IMR-90 (cell line): ENCODE measurements at regions not wholly inside any gene's neighbourhood (a gene's known extent, or its start where the extent isn't known, plus 50 kb on each side); places are given as distances from the start of the nearest gene placed in this dataset.

Experiments
- ATAC-seq: fragments of 200-7000 bp; cut with Tn5 transposase; 2 replicates; pipeline ENCODE4 v1.9.1; 2020; ENCODE audit warnings: low read depth, mild to moderate bottlenecking, moderate library complexity
- BruUV-seq: library from RNA; stranded (reverse); fragments of 400-500 nt; replicated peaks from 2 replicates; lab custom pipeline; 2021; lab: Mats Ljungman, UMichigan
- CTCF ChIA-PET: fragments of 300-600 bp; formaldehyde crosslinking; extraction: SDS; loops from one replicate; lab custom pipeline; 2021; ENCODE audit warnings: antibody characterized with exemption; lab: Yijun Ruan, JAX
- POLR2A ChIA-PET: fragments of 300-600 bp; sonication (Branson Sonifier 250); formaldehyde crosslinking; loops from one replicate; lab custom pipeline; 2022; ENCODE audit warnings: antibody characterized with exemption; ENCODE audit not compliant: unreplicated experiment; lab: Charles Lee
- DNase-seq: peaks from one replicate; pipeline ENCODE4 v3.0.0; 2013
- H2AFZ ChIP-seq: replicated peaks from 2 replicates; pipeline ENCODE3; 2013; ENCODE audit warnings: low read length, mild to moderate bottlenecking; ENCODE audit not compliant: poor library complexity
- H2AK5ac ChIP-seq: 2 replicates; pipeline ENCODE4 v1.6.1; 2013; ENCODE audit warnings: low read depth, low read length, inconsistent platforms
- H2AK9ac ChIP-seq: replicated peaks from 2 replicates; pipeline ENCODE3; 2013; ENCODE audit warnings: mild to moderate bottlenecking, low read depth, low read length, moderate library complexity; ENCODE audit not compliant: poor library complexity
- H2BK120ac ChIP-seq: 2 replicates; pipeline ENCODE4 v1.6.1; 2013; ENCODE audit warnings: low read depth, low read length, inconsistent platforms
- H2BK15ac ChIP-seq: 3 replicates; pipeline ENCODE4 v1.6.1; 2013; ENCODE audit warnings: low read depth, low read length, inconsistent platforms
- H2BK20ac ChIP-seq: 2 replicates; pipeline ENCODE4 v1.6.1; 2013; ENCODE audit warnings: low read depth, mild to moderate bottlenecking, inconsistent platforms, low read length, moderate library complexity
- H2BK5ac ChIP-seq: 2 replicates; pipeline ENCODE4 v1.6.1; 2013; ENCODE audit warnings: mild to moderate bottlenecking, low read depth, low read length, inconsistent platforms; ENCODE audit not compliant: poor library complexity, severe bottlenecking
- H3K14ac ChIP-seq: replicated peaks from 2 replicates; pipeline ENCODE4 v1.6.1; 2013; ENCODE audit warnings: low read depth, low read length, inconsistent platforms
- H3K18ac ChIP-seq: 2 replicates; pipeline ENCODE4 v1.6.1; 2013; ENCODE audit warnings: low read depth, low read length, control low read depth
- H3K23ac ChIP-seq: 2 replicates; pipeline ENCODE4 v1.6.1; 2013; ENCODE audit warnings: low read depth, low read length, inconsistent platforms
- H3K27ac ChIP-seq: 2 replicates; pipeline ENCODE4 v1.5.1; 2013; ENCODE audit warnings: mild to moderate bottlenecking, control low read depth, low read length; ENCODE audit not compliant: insufficient read depth
- H3K27me3 ChIP-seq: 2 replicates; pipeline ENCODE4 v1.6.1; 2013; ENCODE audit warnings: low read length; ENCODE audit not compliant: control insufficient read depth, insufficient read depth
- H3K36me3 ChIP-seq: 2 replicates; pipeline ENCODE4 v1.6.1; 2013; ENCODE audit warnings: low read length, mixed read lengths; ENCODE audit not compliant: control insufficient read depth, insufficient read depth
- H3K4ac ChIP-seq: 2 replicates; pipeline ENCODE4 v1.6.1; 2013; ENCODE audit warnings: low read depth, low read length, inconsistent platforms
- H3K4me1 ChIP-seq: 2 replicates; pipeline ENCODE4 v1.6.1; 2013; ENCODE audit warnings: low read length, mixed read lengths; ENCODE audit not compliant: control insufficient read depth, insufficient read depth
- H3K4me2 ChIP-seq: 2 replicates; pipeline ENCODE4 v1.6.1; 2013; ENCODE audit warnings: low read depth, mild to moderate bottlenecking, control low read depth, low read length, moderate library complexity
- H3K4me3 ChIP-seq: 2 replicates; pipeline ENCODE4 v1.5.1; 2013; ENCODE audit warnings: low read depth, mild to moderate bottlenecking, control low read depth, low read length, moderate library complexity; ENCODE audit not compliant: insufficient read depth
- H3K56ac ChIP-seq: 2 replicates; pipeline ENCODE4 v1.6.1; 2013; ENCODE audit warnings: low read length, inconsistent platforms; ENCODE audit not compliant: insufficient read depth; ENCODE audit errors: extremely low read depth
- H3K79me1 ChIP-seq, 2 experiments: 2 replicates each; pipeline ENCODE4 v1.6.1; 2013; ENCODE audit warnings: low read length in 2 of 2, inconsistent platforms in 1 of 2, low read depth in 1 of 2
- H3K9ac ChIP-seq: 2 replicates; pipeline ENCODE4 v1.6.1; 2013; ENCODE audit warnings: low read depth, low read length, control low read depth
- H3K9me1 ChIP-seq: 2 replicates; pipeline ENCODE4 v1.6.1; 2013; ENCODE audit warnings: low read length, inconsistent platforms; ENCODE audit not compliant: insufficient read depth
- H3K9me3 ChIP-seq: 2 replicates; pipeline ENCODE4 v1.6.1; 2013; ENCODE audit warnings: low read length; ENCODE audit not compliant: control insufficient read depth, insufficient read depth
- H4K20me1 ChIP-seq: 2 replicates; pipeline ENCODE4 v1.6.1; 2013; ENCODE audit warnings: low read length, inconsistent platforms; ENCODE audit not compliant: insufficient read depth
- H4K5ac ChIP-seq: 2 replicates; pipeline ENCODE4 v1.6.1; 2013; ENCODE audit warnings: mild to moderate bottlenecking, low read depth, low read length, control low read depth
- H4K8ac ChIP-seq, 2 experiments: 2 replicates each; pipeline ENCODE4 v1.6.1; 2013; ENCODE audit warnings: low read depth in 2 of 2, low read length in 2 of 2, control low read depth in 1 of 2, inconsistent platforms in 1 of 2
- H4K91ac ChIP-seq: 2 replicates; pipeline ENCODE4 v1.6.1; 2013; ENCODE audit warnings: low read depth, low read length, inconsistent platforms; ENCODE audit not compliant: insufficient read depth
- BHLHE40 ChIP-seq: fragments of 150-350 bp; IDR thresholded peaks from 2 replicates; pipeline ENCODE4 v1.6.1; 2016; ENCODE audit warnings: mild to moderate bottlenecking, low read depth, low read length
- CEBPB ChIP-seq: IDR thresholded peaks from 2 replicates; pipeline ENCODE4 v1.6.1; 2012; ENCODE audit warnings: low read depth, low read length, improper control_type of control experiment
- CHD1 ChIP-seq: IDR thresholded peaks from 2 replicates; pipeline ENCODE4 v1.6.1; 2012; ENCODE audit warnings: low read depth, low read length, improper control_type of control experiment
- FOS ChIP-seq: fragments of 150-350 bp; IDR thresholded peaks from 2 replicates; pipeline ENCODE4 v1.6.1; 2016; ENCODE audit warnings: low read depth, low read length
- MAFK ChIP-seq: IDR thresholded peaks from 2 replicates; pipeline ENCODE4 v1.6.1; 2012; ENCODE audit warnings: low read depth, low read length, improper control_type of control experiment
- MAZ ChIP-seq: IDR thresholded peaks from 2 replicates; pipeline ENCODE4 v1.6.1; 2012; ENCODE audit warnings: low read depth, mild to moderate bottlenecking, low read length, improper control_type of control experiment, moderate library complexity, borderline replicate concordance
- MXI1 ChIP-seq: IDR thresholded peaks from 2 replicates; pipeline ENCODE4 v1.6.1; 2012; ENCODE audit warnings: low read depth, mild to moderate bottlenecking, low read length, moderate library complexity, borderline replicate concordance
- NFE2L2 ChIP-seq: fragments of 150-350 bp; IDR thresholded peaks from 2 replicates; pipeline ENCODE4 v1.6.1; 2016; ENCODE audit warnings: low read depth, mild to moderate bottlenecking, low read length
- POLR2A ChIP-seq: IDR thresholded peaks from 2 replicates; pipeline ENCODE4 v1.6.1; 2012; ENCODE audit warnings: mild to moderate bottlenecking, low read depth, low read length
- RAD21 ChIP-seq: IDR thresholded peaks from 2 replicates; pipeline ENCODE4 v1.6.1; 2012; ENCODE audit warnings: low read length, improper control_type of control experiment
- RCOR1 ChIP-seq: IDR thresholded peaks from 2 replicates; pipeline ENCODE4 v1.6.1; 2012; ENCODE audit warnings: mild to moderate bottlenecking, low read length, improper control_type of control experiment; ENCODE audit not compliant: insufficient replicate concordance
- RFX5 ChIP-seq: IDR thresholded peaks from 2 replicates; pipeline ENCODE4 v1.8.0; 2012; ENCODE audit warnings: low read depth, mild to moderate bottlenecking, low read length, moderate library complexity
- SMC3 ChIP-seq: fragments of 150-350 bp; IDR thresholded peaks from 2 replicates; pipeline ENCODE4 v1.6.1; 2016; ENCODE audit warnings: low read depth, mild to moderate bottlenecking, antibody characterized with exemption, low read length, moderate library complexity
- USF2 ChIP-seq: fragments of 150-350 bp; IDR thresholded peaks from 2 replicates; pipeline ENCODE4 v1.6.1; 2017; ENCODE audit warnings: mild to moderate bottlenecking, antibody characterized with exemption, low read length, low read depth
- WGBS, 2 experiments: methylation state at CpG; one replicate each; pipeline versions ENCODE4 v1.1.5 to v1.1.7; 2013; ENCODE audit warnings: missing lambda C conversion rate in 2 of 2; ENCODE audit not compliant: insufficient read length in 1 of 2; ENCODE audit errors: extremely low coverage in 2 of 2; 5-methylcytosine and 5-hydroxymethylcytosine counted together
- dilution Hi-C: fragments of 300-500 bp; cut with HindIII; formaldehyde crosslinking; loops from one replicate; pipeline ENCODE4 v1.14.3; 2018; ENCODE audit warnings: low sequenced_read_pairs; ENCODE audit not compliant: unreplicated experiment
- in situ Hi-C: fragments of 300-500 bp; cut with MboI; formaldehyde crosslinking; loops from 3 replicates; pipeline ENCODE4 v1.14.3; 2019; ENCODE audit warnings: low sequenced_read_pairs, inconsistent platforms, mixed read lengths
- intact Hi-C: fragments of 100-400 bp; cut with micrococcal nuclease; formaldehyde crosslinking; loops from 2 replicates; pipeline ENCODE4 v1.10.0; 2022
- TF ChIP-seq, protein P1 (sequence below): conservative IDR thresholded peaks from 2 replicates; pipeline ENCODE4 v1.5.1; 2012; ENCODE audit warnings: mild to moderate bottlenecking, low read depth, low read length, improper control_type of control experiment
- TF ChIP-seq, protein P2 (sequence below): fragments of 150-350 bp; IDR thresholded peaks from 2 replicates; pipeline ENCODE4 v1.6.1; 2016; ENCODE audit warnings: low read depth, mild to moderate bottlenecking, low read length, moderate library complexity, borderline replicate concordance

GRCh38 chr11:93268287-93269040, 62.1 kb upstream of the DEUP1 start:
- no TSS peak for BruUV-seq
- Histone ChIP-seq H3K56ac (no peak overlapping the region), H3K36me3 (no peaks in the 10 kb centered on the region), H2BK15ac (no peak overlapping the region), H3K79me1 (no peaks in the 10 kb centered on the region), H3K18ac (no peak overlapping the region), H3K23ac (no peak overlapping the region), H3K4me2 (no peak overlapping the region), H2AK9ac (no peak overlapping the region), H4K8ac (no peak overlapping the region), H4K5ac (no peak overlapping the region), H3K27me3 (no peaks in the 10 kb centered on the region), H2BK20ac (no peak overlapping the region), H3K4me1 (no peaks in the 10 kb centered on the region), H2BK5ac (no peak overlapping the region), H3K4me3 (no peak overlapping the region), H2AK5ac (no peak overlapping the region), H4K91ac (no peak overlapping the region), H3K9me3 (no peaks in the 10 kb centered on the region), H3K27ac (no peak overlapping the region), H2BK120ac (no peak overlapping the region), H2AFZ (no peak overlapping the region), H3K9me1 (no peaks in the 10 kb centered on the region), H3K4ac (no peak overlapping the region), H3K9ac (no peak overlapping the region), H3K14ac (no peak overlapping the region), H4K20me1 (no peaks in the 10 kb centered on the region)
- CTCF ChIA-PET, result interaction anchor here (1.1 kb wide), 1 partner anchor 28 kb away, joined by 3 read pairs; no protein-coding TSS in a partner anchor
- POLR2A ChIA-PET, result no interaction called here
- intact Hi-C loops (no loop called here), dilution Hi-C loops (no loop called here), in situ Hi-C loops (no loop called here)
- ATAC-seq (no peak), DNase-seq (no peak)
- no CpG with 5 or more reads among the region's 6 CpGs for WGBS, 2 experiments
- no peak for TF ChIP-seq MXI1
- no peak for TF ChIP-seq BHLHE40
- no peak for TF ChIP-seq MAFK
- no peak for TF ChIP-seq SMC3
- no peak for TF ChIP-seq MAZ
- TF ChIP-seq CHD1, result no peak
- TF ChIP-seq, protein P1, sequence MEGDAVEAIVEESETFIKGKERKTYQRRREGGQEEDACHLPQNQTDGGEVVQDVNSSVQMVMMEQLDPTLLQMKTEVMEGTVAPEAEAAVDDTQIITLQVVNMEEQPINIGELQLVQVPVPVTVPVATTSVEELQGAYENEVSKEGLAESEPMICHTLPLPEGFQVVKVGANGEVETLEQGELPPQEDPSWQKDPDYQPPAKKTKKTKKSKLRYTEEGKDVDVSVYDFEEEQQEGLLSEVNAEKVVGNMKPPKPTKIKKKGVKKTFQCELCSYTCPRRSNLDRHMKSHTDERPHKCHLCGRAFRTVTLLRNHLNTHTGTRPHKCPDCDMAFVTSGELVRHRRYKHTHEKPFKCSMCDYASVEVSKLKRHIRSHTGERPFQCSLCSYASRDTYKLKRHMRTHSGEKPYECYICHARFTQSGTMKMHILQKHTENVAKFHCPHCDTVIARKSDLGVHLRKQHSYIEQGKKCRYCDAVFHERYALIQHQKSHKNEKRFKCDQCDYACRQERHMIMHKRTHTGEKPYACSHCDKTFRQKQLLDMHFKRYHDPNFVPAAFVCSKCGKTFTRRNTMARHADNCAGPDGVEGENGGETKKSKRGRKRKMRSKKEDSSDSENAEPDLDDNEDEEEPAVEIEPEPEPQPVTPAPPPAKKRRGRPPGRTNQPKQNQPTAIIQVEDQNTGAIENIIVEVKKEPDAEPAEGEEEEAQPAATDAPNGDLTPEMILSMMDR, result no peak
- TF ChIP-seq FOS, result no peak
- no peak for TF ChIP-seq NFE2L2
- no peak for TF ChIP-seq POLR2A
- TF ChIP-seq RAD21, result no peak
- TF ChIP-seq RFX5, result no peak
- TF ChIP-seq CEBPB, result no peak
- TF ChIP-seq, protein P2, sequence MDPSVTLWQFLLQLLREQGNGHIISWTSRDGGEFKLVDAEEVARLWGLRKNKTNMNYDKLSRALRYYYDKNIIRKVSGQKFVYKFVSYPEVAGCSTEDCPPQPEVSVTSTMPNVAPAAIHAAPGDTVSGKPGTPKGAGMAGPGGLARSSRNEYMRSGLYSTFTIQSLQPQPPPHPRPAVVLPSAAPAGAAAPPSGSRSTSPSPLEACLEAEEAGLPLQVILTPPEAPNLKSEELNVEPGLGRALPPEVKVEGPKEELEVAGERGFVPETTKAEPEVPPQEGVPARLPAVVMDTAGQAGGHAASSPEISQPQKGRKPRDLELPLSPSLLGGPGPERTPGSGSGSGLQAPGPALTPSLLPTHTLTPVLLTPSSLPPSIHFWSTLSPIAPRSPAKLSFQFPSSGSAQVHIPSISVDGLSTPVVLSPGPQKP, result no peak
- no peak for TF ChIP-seq USF2
- no peak for TF ChIP-seq RCOR1
